Stimulated activated CD4-positive, alpha-beta T cell treated with anti-CD3 and anti-CD28 coated beads, Interleukin-1b, Interleukin-23, amount 100 ng/mL, for 1 hour (primary cell): ENCODE measurements at regions not wholly inside any gene's neighbourhood (a gene's known extent, or its start where the extent isn't known, plus 50 kb on each side); places are given as distances from the start of the nearest gene placed in this dataset.

Source experiments
- DNase-seq, 2 donors: peaks; one replicate each; pipeline ENCODE4 v3.0.0-alpha.2; 2020; ENCODE audit warnings: low read depth in 2 of 2

DNA sequence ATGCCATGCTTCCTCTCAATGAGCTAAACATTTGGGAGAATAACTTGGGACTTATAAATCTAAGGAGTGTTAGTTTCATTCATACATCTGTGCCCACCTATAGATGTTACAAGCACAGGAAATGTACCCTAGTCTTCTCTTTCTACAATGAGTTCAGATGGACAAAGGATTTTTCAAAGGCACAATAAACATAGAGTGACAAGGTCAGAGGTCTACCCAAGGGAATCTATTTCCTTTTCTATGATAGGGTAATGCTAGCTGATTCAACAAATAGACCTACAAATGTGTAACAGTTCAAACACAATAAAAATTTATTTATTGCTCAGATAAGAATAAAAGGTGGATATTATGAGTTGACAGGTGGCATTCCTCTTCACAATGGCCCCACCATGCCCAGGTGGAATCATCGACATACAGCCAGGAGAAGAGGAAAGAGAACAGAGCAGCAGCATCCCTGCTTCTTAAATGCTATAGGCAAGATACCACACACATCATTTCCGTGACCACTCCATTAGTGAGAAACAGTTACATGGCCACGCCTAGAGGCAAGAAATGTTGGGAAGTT lies 421.8 kb downstream of the HNRNPD start:
- no peak for DNase-seq

DNA sequence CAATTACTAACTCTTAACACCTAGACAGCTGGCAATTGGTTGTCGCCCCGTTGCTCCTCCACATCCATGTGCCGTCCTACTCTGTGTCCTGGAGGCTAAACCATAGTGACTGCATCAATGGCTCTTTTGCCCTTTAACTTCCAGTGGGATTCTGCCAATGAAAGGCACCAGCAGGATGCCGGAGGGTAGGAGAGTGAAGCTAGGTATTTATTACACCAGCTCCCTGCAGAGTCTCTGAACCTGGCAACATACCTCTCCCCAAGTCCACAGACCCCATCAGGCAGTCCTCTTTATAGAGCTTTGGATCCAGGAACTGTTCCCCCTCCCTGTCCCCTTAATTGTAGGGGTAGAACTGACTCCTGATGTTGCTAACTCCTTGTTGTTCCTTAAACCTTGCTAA lies 426.8 kb downstream of the HNRNPD start:
- DNase-seq, result no peak

DNA sequence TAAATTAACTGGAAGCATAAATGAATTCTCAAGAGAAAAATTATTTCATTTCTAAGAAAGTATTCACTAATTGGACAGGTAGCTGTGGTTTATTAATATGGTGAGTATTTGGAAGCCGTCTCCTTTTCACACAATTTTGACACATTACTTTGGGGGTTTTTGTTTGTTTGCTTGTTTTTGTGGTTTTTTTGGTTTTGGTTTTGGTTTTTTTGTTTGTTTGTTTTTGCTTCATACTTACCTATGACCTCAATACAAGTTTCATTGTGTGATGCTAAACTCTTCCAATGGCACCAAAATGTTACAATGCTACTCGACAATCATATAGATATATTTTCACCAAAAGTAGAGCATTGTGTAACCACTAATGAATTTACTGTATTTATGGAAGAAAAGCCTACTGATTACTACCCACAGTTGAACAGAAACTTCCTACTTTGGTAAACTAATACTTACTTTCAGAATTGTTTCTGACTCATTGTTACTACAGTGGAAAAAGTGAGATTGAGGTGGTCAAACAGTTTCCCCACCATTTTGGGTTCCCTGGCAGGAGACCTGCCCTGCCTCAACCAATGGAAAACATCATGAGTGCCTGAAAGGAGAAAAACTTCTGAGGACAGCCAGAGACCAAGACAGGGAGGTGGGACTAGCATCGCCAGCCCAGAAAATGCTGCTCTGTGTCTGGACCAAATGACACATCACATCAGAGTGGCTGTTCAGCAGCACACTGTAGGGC lies 443.1 kb downstream of the HNRNPD start:
- no peak for DNase-seq

DNA sequence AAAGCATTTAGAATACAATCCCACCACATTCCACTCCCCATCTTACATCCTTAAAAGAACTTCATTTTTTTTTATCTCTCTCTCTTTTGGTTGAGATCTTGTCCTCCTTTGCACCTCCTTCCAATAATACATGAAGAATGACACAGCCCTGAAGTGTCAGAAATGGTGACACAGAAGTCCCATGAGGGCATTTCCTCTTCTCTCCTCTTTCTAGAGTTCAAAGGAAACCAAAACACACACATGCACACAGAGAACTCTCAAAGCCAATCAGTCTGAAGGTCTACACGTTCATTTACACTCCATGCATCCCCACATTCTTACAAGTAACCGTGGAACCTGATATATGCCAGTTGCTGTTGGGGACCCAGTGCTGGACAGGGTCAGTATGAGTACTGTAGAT lies 450.7 kb downstream of the HNRNPD start:
- DNase-seq, result no peak

DNA sequence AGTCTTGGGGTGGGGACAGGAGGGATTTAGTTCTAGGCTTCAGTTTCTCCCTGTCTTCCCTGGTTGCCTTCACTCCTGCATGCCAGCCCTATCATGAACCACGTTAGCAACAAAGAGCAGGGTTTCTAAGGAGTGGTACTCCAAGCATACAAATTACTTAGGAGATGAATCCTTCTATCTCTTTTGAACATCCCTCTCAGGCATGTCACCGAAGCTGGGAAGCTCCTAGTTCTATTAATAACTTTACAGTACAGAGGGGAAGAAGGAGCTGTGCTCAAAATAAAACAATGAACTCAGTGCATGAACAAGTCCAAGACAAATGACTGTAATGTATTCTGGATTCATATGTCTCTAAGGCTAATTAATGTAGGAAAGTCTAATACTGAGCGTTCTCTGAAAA lies 450.6 kb upstream of the RASGEF1B start:
- DNase-seq, result no peak

DNA sequence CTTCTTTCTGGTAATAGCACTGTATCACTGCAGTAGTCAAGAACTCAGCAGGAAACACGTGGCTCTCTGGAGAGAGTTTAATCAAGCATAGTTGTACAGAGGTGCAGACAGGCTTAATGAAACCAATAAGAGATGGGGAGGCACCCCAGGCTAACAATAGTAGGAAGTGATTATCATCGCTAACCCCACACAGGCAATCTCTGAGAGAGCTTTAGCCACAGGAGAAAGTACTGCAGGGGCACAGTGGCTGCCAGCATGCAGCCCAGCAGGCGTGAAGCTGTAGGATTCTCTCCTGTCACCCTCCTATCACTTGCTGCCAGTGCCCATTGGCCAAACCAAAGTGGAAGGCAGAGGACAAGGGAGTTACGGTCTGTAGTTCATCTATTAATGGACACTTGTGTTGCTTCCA lies 450.0 kb upstream of the RASGEF1B start:
- no peak for DNase-seq

DNA sequence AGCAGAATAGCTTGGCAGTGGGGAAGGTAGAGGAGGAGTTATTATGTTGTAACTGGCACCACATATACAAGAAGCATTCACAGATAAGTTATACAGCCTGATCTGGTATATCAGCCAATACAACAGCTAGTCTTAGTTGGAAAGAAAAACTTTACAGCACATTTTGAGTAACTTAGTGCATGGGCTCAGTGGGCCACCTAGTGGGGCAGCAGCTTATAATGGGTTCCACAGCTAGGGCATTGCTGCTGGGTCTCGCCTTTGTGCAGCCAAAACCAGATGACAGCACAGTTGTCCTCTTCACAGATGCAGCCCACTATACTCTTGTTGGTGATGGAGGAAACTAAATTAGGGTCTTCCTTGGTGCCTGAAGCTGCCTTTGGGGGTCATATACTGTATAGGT lies 448.1 kb upstream of the RASGEF1B start:
- DNase-seq, result no peak

DNA sequence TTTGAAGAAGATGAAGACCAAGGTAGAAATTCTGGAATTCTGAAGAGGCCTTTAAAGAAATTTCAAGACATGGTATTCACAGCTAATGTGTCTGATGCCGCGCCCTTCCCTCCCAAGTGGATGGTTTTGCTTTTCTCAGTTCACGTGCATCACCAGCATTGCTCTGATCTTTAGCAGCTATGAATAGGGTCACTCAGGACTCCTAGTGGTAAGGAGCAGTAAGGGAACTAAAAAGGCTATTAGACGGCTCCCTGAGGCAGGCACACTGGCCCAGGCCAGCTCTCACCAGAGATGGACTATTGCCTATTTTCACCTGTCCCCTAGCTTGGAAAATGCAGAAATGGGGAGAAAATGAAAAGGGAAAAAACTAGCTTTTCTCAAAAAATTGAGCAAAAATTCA lies 447.5 kb upstream of the RASGEF1B start:
- no peak for DNase-seq

DNA sequence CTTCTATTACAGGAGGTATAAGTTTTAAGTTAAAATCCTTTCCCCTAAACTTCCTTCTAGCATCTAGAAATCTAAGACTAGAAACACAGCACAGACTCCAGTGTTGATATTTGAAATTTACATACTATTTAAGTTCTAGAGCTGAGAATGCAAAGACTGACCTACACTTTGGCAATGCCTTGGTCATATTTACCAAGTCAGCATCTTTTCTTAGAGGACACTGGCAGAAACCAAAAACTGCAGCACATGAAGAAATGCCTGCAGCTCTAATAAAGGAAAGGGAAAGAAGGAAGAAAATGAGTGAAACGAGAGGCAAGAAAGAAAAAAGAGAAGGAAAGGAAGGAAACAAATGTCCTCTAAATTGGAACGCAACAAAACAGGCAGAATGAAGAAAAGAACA lies 443.7 kb upstream of the RASGEF1B start:
- DNase-seq, result no peak

DNA sequence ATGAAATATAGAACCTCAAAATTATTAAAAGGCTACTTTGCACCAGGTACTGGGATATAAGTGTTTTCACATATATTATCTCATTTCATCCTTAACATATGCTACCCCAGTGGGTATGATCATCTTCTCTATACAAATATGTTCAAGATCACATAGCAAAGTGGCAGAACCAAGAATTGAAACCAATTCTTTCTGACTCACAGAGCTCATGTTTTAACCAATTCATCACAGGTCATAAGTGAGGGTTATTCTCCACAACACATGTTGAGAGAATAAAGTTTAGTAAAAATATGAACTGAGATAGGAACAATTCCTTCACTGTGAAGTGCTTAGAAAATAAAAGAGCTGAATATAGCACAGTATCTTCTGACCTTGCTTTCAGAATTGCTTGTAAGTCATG lies 442.9 kb upstream of the RASGEF1B start:
- no peak for DNase-seq

DNA sequence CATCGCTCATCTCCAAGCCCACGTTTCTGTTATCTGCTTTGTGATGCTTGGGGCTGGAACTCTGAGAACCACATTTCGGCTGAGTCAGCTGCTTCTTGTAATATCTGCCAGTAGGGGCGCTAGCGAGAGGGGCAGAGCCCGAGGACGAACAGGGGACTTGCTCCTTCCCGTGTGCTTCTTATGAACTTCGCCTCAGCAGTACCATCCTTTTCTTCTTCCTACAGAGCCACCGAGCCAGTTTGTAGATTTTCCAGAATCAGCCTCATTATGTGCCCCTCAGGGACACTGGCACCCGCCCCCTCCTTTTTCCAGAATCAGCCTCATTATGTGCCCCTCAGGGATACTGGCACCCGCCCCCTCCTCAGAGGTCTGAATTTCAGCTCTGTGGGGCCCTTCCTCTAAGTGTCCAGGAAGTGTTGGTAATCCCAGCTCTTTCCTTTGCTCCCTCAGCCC lies 441.7 kb upstream of the RASGEF1B start:
- DNase-seq, result peak in 1 of 2 donors; percentile 33

DNA sequence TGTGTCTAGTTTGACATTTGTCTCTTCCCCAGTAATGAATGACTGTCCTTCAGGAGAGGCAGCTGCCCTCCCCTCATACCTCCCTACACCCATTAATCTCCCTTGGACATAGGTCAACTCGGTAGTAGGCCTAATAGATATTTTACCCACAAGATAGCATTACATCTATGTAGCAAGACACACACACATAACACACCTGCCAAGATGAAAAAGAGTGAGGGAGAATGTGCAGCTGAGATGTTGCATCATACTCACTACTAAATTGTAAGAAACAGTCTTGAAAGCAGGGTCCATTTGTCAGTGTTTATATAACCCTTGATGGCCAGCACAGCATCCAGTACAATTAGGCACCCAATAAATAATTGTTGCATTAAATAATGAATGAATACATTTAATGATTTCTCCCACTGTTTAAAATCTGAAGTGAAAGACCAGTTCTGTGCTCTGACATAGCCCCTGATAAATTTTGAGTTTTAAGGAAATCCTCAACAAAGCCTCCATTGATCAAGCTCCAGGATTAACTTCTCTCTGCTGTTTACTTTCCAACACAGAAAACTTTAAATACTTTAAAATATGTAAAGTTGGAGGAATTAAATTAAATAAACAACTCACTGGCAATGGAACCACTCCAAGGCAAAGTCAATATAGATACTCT lies 440.8 kb upstream of the RASGEF1B start:
- DNase-seq, result no peak

DNA sequence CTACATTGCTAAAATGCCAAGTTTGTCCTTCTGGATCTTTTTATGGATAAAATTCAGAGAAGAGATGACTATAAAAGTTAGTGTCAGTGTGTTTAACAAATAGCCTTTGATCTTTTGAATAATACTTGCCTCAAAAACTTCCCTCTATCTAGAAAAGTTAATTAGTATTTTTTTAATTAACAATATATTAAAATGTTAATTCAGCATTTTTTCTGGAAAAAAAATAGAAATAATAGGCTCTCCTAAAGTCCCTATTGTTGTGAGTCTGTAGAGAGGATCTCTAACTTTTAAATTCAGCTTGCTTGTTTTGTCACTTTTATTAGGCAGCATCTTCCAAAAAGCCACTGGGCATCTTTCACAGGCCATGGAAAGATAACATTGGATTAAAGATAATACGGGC lies 435.2 kb upstream of the RASGEF1B start:
- no peak for DNase-seq

DNA sequence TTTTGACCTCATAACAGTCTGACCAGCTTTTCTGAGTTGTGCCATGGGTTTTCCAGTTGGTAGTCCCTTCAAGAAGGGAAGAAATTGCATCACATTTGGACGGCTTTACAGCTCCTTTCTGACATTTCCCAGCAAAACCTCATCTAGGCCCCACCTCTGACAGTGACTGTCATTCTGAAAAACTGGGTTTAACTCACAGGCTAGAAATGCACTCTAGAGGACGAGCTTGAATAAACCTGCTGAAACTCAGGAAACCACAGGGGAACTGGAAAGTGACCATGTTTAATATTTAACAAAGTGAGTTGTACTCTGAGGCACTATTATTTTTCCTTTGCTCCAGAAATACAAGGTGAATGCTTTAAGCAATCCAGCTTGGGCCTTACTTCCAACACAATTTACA lies 434.3 kb upstream of the RASGEF1B start:
- no peak for DNase-seq

DNA sequence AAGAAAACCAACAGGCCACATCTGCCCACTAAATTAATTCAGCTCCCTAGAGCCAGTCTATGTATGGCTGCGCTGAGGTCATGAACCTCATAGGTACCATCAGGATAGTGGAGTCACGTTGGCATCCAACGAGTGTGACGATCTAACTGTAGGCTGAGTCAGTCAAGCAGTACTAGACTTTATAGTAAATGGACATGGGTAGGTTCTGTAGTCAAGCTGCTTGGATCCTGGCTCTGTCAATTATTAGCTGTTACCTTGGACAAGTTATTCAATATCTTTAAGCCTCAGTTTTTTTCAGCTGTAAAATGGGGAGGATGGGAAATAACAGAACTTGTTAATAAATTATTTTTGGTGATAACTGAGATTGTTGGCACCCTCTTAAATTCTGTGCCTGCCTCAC lies 432.4 kb upstream of the RASGEF1B start:
- DNase-seq, result no peak

DNA sequence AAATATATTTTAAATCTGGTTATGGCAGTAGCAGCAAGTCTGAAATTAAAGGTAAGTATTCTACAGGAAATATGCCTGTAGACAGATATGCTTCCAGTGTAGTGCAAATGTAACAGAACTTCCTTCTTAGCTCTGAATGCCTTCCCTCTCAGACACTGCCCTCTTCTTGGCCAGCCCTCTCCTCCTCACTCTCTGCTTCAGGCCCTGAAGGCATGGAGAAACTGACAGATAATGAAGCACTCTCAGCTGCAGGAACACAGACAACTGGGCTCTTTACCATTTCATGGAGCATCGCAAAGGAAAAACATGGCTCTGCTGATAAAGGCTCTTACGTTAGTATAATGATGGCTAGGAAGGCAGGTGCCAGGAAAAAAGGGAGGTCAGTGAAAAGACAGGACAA lies 431.5 kb upstream of the RASGEF1B start:
- DNase-seq, result no peak

DNA sequence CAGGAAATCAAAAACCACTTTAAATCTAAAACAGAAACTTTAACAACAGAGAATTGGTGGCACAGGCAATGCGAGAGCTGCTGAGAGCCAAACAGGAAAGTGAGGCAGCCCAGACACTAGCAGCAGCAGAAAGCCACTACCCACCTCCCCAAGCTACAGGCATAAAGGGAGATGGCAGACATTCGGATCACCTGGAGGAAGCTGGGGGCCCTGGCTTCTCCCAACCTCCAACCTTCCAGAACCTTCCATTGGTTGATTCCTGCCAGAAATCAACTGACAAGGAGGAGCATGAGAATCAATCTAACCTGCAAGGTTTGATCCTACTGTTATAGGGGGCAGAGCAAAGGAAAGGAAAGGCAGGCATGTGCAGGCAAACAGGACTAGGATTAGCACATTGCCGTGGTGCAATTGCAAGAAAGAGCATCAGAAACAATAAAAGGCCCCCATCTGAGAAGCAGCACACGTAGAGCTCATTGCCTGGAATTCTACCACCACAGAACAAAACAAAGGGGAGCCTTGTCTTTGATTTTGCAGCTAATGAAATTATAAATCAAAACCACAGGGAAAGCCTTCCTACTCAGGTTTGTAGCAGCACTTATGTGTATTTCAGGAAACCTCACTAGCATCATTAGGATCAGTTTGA lies 427.3 kb upstream of the RASGEF1B start:
- DNase-seq, result no peak

DNA sequence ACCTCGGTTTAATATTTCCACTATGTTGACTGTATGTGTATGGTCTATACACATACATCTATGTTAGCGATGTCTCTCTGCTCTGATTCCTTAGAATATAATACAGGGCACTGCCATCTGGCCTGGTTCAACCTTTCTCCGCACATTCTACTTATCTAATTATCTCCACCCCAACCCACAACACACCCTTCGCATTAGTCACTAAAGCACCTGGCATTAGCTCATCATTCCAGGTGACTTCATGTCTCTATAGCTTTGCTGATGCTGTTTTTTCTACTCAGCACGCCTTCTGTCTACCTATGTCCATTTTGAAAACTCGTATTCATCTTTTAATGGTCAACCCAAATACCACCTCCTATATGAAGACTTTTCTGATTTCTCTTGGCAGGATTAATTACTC lies 425.2 kb upstream of the RASGEF1B start:
- no peak for DNase-seq

DNA sequence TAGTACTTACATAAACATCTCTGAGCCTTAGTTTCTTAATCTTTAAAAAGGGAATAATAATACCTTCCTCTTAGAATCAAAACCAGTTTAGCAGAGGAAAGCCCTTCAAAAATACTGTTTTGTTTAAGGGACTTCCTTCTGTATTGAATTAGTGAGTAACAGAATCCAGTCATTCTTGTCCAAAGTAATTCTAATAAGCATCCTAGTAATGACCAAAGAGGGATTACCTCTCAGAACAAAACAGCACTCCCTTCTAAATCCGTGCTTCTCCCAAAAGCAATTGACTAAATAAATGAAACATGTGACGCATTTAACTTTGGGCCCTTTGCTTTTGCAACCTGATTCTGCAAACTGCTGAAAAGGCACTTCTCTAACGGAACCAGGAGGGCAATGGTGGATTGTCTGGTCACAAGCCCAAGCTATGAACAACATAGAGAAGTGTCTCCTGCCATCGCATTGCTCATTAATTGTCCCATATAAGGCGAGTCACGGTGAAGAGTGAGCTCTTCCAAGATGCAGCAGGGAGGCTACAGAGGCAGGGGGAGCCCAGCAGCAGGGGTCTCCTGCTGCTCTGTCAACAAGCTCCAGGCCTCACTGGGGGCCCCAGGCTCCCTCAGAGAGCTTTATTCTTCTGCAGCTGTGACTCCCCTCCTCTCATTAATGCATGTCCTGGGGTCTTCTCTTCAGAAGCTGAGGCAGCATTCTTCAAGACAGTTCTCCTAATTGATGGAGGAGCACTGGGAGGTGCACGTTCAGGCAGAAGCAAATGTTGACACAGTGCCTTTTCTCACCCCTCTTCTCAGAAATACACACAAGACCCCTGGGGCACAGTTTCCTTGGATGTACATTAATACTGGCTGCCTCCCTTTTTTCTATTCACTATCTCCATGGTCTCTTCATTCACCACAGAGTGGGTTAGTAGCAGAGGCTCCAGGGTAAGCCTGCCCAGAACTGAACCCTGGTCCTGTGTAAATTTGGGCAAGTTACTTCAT lies 419.6 kb upstream of the RASGEF1B start:
- no peak for DNase-seq

DNA sequence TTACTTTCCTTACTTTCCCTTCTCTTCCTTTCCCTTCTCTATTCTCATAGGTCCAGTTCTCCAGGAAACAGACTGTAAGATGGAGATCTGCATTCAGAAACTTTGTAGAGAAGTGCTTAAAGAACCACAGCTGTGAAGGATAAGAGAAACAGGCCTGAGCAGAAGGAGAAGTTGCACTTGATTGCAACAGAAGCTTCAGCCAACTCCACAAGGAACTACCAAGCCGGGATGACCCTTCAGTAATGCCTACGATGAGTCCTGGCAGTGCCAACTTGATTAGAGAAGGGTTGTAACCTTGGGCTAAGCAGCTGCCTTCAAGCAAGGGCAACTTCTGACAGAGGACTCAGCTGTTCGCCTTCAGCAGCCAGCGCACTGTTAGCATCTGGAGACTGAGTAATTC lies 413.3 kb upstream of the RASGEF1B start:
- no peak for DNase-seq
